ENCODE measurements at regions not wholly inside any gene's neighbourhood (a gene's known extent, or its start where the extent isn't known, plus 50 kb on each side); places are given as distances from the start of the nearest gene placed in this dataset.

DNA sequence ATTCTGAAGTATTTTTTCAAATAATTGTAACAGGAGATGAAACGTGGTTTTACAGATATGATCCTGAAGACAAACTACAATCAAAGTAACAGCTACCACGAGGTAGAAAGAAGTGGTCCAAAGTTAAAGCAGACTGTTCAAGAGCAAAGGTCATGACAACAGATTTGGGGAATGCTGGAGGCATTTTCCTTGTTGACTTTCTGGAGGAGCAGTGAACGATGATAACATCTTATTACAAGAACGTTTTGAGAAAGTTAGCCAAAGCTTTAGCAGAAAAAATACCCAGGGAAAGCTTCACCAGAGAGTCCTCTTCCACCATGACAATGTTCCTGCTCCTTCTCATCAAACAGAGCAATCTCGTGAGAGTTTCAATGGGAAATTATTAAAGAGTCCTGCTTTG, 145.4 kb upstream of the NREP start:
- Histone ChIP-seq H3K4me3 (no peak overlapping the region), H3K27ac (no peak overlapping the region), H3K4me1 (replicated peaks) (no peaks in the 10 kb centered on the region), H3K27me3 (replicated peaks; ENCODE audit: insufficient read depth) (no peaks in the 10 kb centered on the region), H3K36me3 (no peaks in the 10 kb centered on the region), H3K9me3 (no peaks in the 10 kb centered on the region)
- no peak for DNase-seq (ENCODE audit: low spot score)
- 22% methylated on average over 5 of the region's 5 CpGs for WGBS
- intact Hi-C loops (cut with DNase I), result no loop called here
- TF ChIP-seq POLR2A (IDR thresholded peaks at IDR 0.05) (no peak), CTCF (IDR thresholded peaks at IDR 0.05) (no peak), POLR2AphosphoS5 (IDR thresholded peaks at IDR 0.05) (no peak)

DNA sequence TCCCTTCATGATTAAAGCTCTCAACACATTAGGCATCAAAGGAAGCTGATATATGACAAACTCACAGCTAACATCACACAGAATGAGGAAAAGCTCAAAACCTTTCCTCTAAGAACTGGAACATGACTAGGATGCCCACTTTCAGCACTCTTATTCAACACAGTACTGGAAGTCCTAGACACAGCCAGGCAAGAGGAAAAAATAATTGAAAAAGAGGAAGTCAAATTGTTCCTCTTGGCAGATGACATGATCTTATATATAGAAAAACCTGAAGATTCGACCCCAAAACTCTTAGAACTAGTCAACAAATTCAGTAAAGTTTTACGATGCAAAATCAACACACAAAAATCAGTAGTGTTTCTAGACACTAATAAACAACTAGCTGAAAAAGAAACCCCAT, 144.3 kb upstream of the NREP start:
- Histone ChIP-seq H3K27me3 (replicated peaks; ENCODE audit: insufficient read depth) (no peaks in the 10 kb centered on the region), H3K4me3 (no peak overlapping the region), H3K4me1 (replicated peaks) (no peaks in the 10 kb centered on the region), H3K36me3 (no peaks in the 10 kb centered on the region), H3K9me3 (no peaks in the 10 kb centered on the region), H3K27ac (no peak overlapping the region)
- no peak for TF ChIP-seq POLR2AphosphoS5 (IDR thresholded peaks at IDR 0.05)
- TF ChIP-seq POLR2A (IDR thresholded peaks at IDR 0.05), result no peak
- no peak for TF ChIP-seq CTCF (IDR thresholded peaks at IDR 0.05)
- no peak for DNase-seq (ENCODE audit: low spot score)
- intact Hi-C loops (cut with DNase I), result no loop called here
- 60% methylated on average over 2 of the region's 2 CpGs for WGBS

DNA sequence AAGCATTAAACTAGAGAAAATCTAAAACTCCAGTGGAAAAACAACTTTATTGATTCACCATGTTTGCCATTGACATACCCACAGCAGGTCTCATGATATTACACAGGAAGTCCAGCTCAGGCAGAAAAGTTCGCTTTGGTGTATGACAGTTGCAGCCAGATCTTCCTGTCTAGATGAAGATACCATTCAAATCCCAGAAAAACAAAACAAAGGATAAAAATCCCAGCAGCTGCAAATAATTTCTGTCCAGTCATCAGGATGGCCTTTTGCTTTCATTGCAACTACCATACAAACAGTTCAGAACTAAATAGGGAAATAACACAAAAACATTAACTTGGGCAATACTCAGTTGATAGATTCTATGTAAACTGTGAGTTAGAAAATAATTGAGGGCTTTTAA, 136.0 kb upstream of the NREP start:
- H3K36me3 ChIP-seq, result no peaks in the 10 kb centered on the region
- intact Hi-C loops (cut with DNase I), result no loop called here
- no peaks in the 10 kb centered on the region for H3K9me3 ChIP-seq
- no peak overlapping the region for H3K27ac ChIP-seq
- 67% methylated on average over 1 of the region's 1 CpG for WGBS
- H3K4me3 ChIP-seq, result no peak overlapping the region
- TF ChIP-seq POLR2A (IDR thresholded peaks at IDR 0.05) (no peak), POLR2AphosphoS5 (IDR thresholded peaks at IDR 0.05) (no peak), CTCF (IDR thresholded peaks at IDR 0.05) (no peak)
- no peaks in the 10 kb centered on the region for H3K27me3 ChIP-seq (replicated peaks; ENCODE audit: insufficient read depth)
- DNase-seq (ENCODE audit: low spot score), result no peak
- no peaks in the 10 kb centered on the region for H3K4me1 ChIP-seq (replicated peaks)

GRCh38 chr5:111887706-111888105, 130.7 kb upstream of the NREP start:
- no peak overlapping the region for H3K4me3 ChIP-seq
- intact Hi-C loops (cut with DNase I), result no loop called here
- TF ChIP-seq POLR2AphosphoS5 (IDR thresholded peaks at IDR 0.05), result no peak
- TF ChIP-seq POLR2A (IDR thresholded peaks at IDR 0.05), result no peak
- H3K27ac ChIP-seq, result no peak overlapping the region
- 95% methylated on average over 2 of the region's 2 CpGs for WGBS
- no peaks in the 10 kb centered on the region for H3K36me3 ChIP-seq
- no peaks in the 10 kb centered on the region for H3K9me3 ChIP-seq
- H3K4me1 ChIP-seq (replicated peaks), result no peaks in the 10 kb centered on the region
- DNase-seq (ENCODE audit: low spot score), result no peak
- H3K27me3 ChIP-seq (replicated peaks; ENCODE audit: insufficient read depth), result no peaks in the 10 kb centered on the region

DNA sequence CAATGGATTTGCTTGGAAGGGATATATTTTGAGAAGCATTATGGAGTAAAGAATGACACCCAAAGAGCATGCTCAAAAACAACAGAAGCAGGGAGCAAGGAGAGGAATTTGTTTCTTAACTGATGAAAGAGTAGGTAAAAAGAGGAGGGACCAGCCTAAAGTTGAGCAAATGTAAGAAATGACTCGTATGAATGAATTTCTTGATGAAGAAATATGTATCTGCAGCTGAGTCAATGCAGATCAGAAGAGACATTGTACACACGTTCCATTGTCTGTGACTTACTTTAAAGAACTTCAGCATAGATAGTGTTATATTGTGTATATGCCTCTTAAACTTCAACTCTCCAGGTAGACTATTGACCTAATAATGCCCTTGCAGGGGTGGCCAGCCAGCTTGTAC, 112.7 kb upstream of the NREP start:
- H3K27me3 ChIP-seq (replicated peaks; ENCODE audit: insufficient read depth), result no peaks in the 10 kb centered on the region
- no peaks in the 10 kb centered on the region for H3K36me3 ChIP-seq
- intact Hi-C loops (cut with DNase I), result no loop called here
- H3K9me3 ChIP-seq, result no peaks in the 10 kb centered on the region
- DNase-seq (ENCODE audit: low spot score), result no peak
- H3K4me1 ChIP-seq (replicated peaks), result no peaks in the 10 kb centered on the region
- H3K27ac ChIP-seq, result no peak overlapping the region
- no peak overlapping the region for H3K4me3 ChIP-seq
- TF ChIP-seq POLR2AphosphoS5 (IDR thresholded peaks at IDR 0.05), result no peak
- no peak for TF ChIP-seq CTCF (IDR thresholded peaks at IDR 0.05)
- no peak for TF ChIP-seq POLR2A (IDR thresholded peaks at IDR 0.05)
- WGBS, result 75% methylated on average over 2 of the region's 2 CpGs

All from prostate gland (tissue), 2 donors.